NB4 (cell line): ENCODE measurements at regions not wholly inside any gene's neighbourhood (a gene's known extent, or its start where the extent isn't known, plus 50 kb on each side); places are given as distances from the start of the nearest gene placed in this dataset.
"Not testable (repeated sequence)": the region's sequence is repeated elsewhere in the genome, so short reads cannot be mapped to it uniquely, and the experiment has no call there.

ENCODE experiments used
- DNase-seq: peaks from one replicate; pipeline ENCODE4 v3.0.0; 2010; ENCODE audit warnings: low read depth
- H3K4me3 ChIP-seq: one replicate; pipeline ENCODE4 v1.5.1; 2011; ENCODE audit warnings: mild to moderate bottlenecking, low read depth, low read length, moderate library complexity
- MYC ChIP-seq: IDR thresholded peaks from 2 replicates; pipeline ENCODE4 v1.6.1; 2011; ENCODE audit warnings: low read depth, low read length
- POLR2A ChIP-seq: IDR thresholded peaks from 2 replicates; pipeline ENCODE4 v1.6.1; 2011; ENCODE audit warnings: mild to moderate bottlenecking; ENCODE audit not compliant: insufficient read length; ENCODE audit errors: extremely low read depth
- TF ChIP-seq, protein P1 (sequence below): IDR thresholded peaks from one replicate; pipeline ENCODE4 v1.5.1; 2012; ENCODE audit warnings: low read depth, low read length
- TF ChIP-seq, protein P2 (sequence below): IDR thresholded peaks from 2 replicates; pipeline ENCODE4 v1.6.1; 2011; ENCODE audit warnings: low read depth, low read length

DNA sequence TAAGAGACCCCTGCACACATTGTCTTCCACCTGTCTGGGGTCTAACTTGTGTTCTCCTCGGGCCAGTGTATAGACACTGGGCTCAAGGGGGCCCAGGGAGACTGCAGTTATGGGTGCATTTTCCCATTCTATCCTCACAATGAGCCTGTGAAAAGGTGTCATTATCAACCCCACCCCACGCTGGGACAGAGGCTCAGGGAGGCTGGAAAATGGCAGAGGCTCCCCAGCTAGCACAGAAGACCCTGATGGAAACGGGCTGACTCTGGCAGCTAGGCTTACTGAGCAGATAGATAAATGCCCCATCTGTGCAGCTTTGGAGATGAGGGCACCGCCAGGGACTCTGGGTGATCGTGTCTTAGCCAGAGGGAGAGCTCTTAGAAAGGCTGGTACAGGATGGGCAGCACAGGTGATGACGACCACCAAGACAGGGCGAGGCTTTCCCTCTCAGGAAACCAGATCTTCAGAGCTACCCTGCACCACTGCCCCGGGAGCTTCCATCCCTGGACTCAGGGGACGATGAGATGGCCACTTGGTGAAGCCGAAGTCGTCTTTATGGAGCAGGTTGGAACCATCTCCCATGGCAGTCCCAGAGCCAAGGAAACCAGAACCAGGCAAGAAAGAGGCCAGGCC lies 58.2 kb upstream of the CHST15 start:
- DNase-seq, result no peak
- TF ChIP-seq POLR2A (no peak), MYC (no peak)
- TF ChIP-seq, protein P1, sequence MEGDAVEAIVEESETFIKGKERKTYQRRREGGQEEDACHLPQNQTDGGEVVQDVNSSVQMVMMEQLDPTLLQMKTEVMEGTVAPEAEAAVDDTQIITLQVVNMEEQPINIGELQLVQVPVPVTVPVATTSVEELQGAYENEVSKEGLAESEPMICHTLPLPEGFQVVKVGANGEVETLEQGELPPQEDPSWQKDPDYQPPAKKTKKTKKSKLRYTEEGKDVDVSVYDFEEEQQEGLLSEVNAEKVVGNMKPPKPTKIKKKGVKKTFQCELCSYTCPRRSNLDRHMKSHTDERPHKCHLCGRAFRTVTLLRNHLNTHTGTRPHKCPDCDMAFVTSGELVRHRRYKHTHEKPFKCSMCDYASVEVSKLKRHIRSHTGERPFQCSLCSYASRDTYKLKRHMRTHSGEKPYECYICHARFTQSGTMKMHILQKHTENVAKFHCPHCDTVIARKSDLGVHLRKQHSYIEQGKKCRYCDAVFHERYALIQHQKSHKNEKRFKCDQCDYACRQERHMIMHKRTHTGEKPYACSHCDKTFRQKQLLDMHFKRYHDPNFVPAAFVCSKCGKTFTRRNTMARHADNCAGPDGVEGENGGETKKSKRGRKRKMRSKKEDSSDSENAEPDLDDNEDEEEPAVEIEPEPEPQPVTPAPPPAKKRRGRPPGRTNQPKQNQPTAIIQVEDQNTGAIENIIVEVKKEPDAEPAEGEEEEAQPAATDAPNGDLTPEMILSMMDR, result no peak
- TF ChIP-seq, protein P2, sequence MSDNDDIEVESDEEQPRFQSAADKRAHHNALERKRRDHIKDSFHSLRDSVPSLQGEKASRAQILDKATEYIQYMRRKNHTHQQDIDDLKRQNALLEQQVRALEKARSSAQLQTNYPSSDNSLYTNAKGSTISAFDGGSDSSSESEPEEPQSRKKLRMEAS, result no peak
- no peak overlapping the region for H3K4me3 ChIP-seq

DNA sequence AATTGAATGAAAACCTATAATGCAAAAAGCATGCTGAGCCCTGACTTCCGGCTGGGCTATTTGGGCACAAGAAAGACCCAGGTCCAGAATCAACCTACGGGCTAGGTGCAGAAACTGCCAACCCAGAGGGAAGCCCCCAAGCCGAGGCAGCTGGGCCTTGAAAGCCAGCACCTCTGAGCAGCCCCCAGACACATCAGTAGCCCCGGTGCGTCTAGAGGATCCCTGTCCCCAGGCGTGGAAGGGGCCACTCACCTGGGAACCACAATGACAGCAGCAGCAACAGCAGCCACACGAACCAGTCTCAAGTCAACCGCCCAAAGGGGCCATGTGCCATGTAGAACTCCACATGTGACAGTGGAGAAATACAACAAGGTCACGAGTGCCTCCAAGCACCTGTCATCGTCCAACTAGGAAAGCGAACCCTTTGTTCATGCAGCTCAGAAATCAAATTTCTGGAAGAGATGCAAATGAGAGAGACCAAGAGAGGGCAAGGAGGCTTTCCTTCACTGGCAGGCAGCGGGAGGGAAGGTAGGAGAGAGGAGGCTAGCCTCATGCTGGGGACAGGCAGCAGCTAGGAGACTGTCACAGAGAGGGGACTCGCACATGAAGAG lies 57.5 kb upstream of the CHST15 start:
- no peak for DNase-seq
- TF ChIP-seq, protein P1, result no peak
- TF ChIP-seq, protein P2, result no peak
- TF ChIP-seq MYC, result no peak
- no peak for TF ChIP-seq POLR2A
- no peak overlapping the region for H3K4me3 ChIP-seq

DNA sequence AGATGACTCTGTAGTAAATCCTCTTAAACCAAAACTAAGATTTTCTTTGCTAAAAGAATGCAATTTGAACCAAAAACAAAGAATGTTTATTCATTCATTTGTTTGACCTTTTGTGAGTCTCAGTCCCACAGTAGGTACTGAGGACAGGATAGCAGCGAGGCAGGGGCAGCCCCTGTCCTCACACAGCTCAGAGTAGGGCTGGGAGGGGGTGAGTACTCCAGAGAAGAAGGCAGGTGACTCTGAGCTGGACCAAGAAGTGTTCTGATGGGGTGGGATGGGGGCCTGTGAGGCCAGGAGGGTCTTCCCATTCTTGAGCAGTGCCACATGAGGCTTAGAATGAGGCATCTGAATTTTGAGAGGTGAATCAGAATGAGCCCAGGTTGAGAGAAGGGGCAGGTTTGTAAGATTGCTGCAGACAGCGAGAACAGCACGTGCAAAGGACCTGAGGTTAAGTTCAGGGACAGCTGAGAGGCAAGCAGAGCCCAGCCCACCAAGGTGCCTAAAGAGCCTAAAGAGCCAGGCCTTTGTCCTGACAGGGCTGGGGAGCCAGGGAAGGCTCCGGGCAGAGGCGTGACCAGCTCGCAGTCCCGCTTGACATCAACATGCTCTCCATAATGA lies 56.9 kb upstream of the CHST15 start:
- TF ChIP-seq, protein P2, result no peak
- no peak for DNase-seq
- no peak overlapping the region for H3K4me3 ChIP-seq

DNA sequence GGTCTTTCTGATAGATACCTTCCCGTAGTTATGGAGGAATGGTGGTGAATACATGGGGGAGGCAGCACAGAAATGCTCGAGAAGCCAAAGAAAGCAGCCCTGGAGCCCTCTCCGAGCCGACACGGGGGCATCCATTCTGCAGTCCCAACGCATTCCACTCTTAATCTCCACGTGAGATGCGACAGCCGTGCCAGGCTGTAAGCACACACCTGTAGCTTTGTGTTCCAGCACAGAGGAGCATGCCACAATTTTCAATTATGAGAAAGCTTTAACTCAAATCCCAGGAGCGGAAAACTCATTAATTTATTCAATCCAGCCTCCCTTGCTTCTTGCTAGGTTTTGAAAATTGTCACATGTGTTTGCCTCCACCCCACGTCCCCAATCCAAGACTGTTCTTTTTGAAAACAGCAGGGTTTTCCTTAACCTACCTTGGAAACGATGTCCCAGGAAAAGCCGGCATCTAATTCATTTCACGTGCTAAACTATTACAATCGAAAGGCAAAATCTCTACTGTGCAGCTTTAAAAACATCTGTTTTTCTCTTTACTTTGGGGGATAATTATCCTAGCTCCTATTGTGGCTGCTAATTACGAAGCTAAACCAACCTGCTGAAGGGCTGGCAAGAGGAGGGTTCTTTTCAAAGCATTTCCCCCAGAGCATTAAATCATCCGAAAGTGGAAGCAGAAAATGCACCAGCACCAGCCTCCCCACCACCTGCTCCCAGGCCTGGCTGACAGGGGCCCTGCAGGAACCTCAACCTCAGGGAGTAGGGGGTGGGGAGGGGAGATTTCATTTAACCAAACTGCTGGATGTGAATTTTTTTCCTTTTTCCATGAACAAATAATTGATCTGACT lies 56.0 kb upstream of the CHST15 start:
- no peak overlapping the region for H3K4me3 ChIP-seq
- no peak for DNase-seq
- TF ChIP-seq, protein P2, result no peak
- no peak for TF ChIP-seq POLR2A
- TF ChIP-seq, protein P1, result no peak
- TF ChIP-seq MYC, result no peak

DNA sequence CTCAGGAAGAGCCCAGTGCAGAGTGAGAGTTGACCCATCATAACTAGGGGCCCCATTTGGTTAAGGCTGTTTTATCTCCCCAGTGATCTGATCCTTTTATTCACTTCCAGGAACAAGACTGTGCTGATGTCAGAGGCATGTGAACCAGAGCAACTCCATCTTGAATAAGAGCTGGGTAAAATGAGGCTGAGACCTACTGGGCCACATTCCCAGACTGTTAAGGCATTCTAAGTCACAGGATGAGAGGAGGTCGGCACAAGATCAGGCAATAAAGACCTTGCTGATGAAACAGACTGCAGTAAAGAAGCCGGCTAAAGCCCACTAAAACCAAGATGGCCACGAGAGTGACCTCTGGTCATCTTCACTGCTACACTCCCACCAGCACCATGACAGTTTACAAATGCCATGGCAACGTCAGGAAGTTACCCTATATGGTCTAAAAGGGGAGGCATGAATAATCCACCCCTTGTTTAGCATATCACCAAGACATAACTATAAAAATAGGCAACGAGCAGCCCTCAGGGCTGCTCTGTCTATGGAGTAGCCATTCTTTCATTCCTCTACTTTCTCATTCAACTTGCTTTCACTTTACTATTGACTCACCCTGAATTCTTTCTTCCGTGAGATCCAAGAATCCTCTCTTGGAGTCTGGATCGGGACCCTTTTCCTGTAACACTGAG lies 55.3 kb upstream of the CHST15 start:
- H3K4me3 ChIP-seq, DNase-seq: not testable (repeated sequence)

DNA sequence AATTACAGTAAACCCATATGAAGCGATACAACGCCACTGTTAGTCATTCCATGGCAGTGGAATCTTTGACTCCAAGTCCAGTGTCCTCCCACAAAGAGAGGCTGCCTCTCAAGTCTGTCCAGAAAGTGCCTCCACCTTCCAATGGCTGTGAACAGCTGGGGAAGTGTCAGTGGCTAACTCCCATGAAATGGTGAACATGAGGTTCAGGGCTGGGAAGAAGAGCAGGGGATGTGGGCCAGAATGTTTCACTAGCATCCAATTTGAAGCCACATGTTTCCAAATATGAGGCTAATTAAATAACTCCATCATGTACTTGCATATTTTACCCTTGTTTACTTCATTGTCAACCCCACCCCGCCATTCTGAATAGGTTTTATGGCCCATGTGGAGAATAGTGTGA lies 53.1 kb upstream of the CHST15 start:
- TF ChIP-seq MYC, result no peak
- no peak for TF ChIP-seq POLR2A
- TF ChIP-seq, protein P2, result no peak
- TF ChIP-seq, protein P1, result no peak
- H3K4me3 ChIP-seq, result no peak overlapping the region
- DNase-seq, result no peak
